CD4-positive, alpha-beta memory T cell (primary cell): ENCODE measurements at regions not wholly inside any gene's neighbourhood (a gene's known extent, or its start where the extent isn't known, plus 50 kb on each side); places are given as distances from the start of the nearest gene placed in this dataset.

Experiments
- CTCF ChIA-PET: fragments of 350-600 bp; sonication (Branson Sonifier 250); formaldehyde crosslinking; loops from one replicate; lab custom pipeline; 2021; ENCODE audit warnings: inconsistent platforms; ENCODE audit not compliant: partially characterized antibody; lab: Charles Lee
- POLR2A ChIA-PET: fragments of 350-600 bp; sonication (Branson Sonifier 250); formaldehyde crosslinking; loops from one replicate; lab custom pipeline; 2021; ENCODE audit not compliant: partially characterized antibody; lab: Charles Lee
- DNase-seq, 5 donors: peaks; one replicate each; pipeline versions ENCODE4 v3.0.0 to v3.0.0-alpha.2; 2020 to 2022; ENCODE audit warnings: mixed read lengths in 1 of 5
- H3K27ac ChIP-seq: one replicate; pipeline ENCODE4 v1.7.0; 2013; ENCODE audit warnings: low read depth, low read length
- H3K27me3 ChIP-seq: 2 replicates; pipeline ENCODE4 v1.7.0; 2013; ENCODE audit warnings: mild to moderate bottlenecking, low read length, moderate library complexity; ENCODE audit not compliant: insufficient read depth
- H3K36me3 ChIP-seq: 2 replicates; pipeline ENCODE4 v1.7.0; 2013; ENCODE audit warnings: mild to moderate bottlenecking, low read length, moderate library complexity; ENCODE audit not compliant: insufficient read depth
- H3K4me1 ChIP-seq: 2 replicates; pipeline ENCODE4 v1.7.0; 2013; ENCODE audit warnings: mild to moderate bottlenecking, low read length, moderate library complexity; ENCODE audit not compliant: insufficient read depth
- H3K4me3 ChIP-seq, 2 donors: one replicate each; pipeline ENCODE4 v1.7.0; 2013; ENCODE audit warnings: low read length in 2 of 2, mild to moderate bottlenecking in 1 of 2
- H3K9me3 ChIP-seq, 2 donors: one replicate each; pipeline ENCODE4 v1.7.0; 2013; ENCODE audit warnings: low read length in 2 of 2, control low read depth in 1 of 2; ENCODE audit not compliant: control insufficient read depth in 1 of 2
- H3K27ac Mint-ChIP-seq, 7 donors: one replicate each; pipeline ENCODE4 v1.8.0; 2020 to 2021; ENCODE audit warnings: mixed read lengths in 7 of 7, mild to moderate bottlenecking in 6 of 7, inconsistent platforms in 3 of 7, moderate library complexity in 3 of 7
- H3K27me3 Mint-ChIP-seq, 2 donors: one replicate each; pipeline ENCODE4 v1.8.0; 2020 to 2021; ENCODE audit warnings: mixed read lengths in 2 of 2
- H3K36me3 Mint-ChIP-seq, 2 donors: one replicate each; pipeline ENCODE4 v1.8.0; 2020 to 2021; ENCODE audit warnings: mixed read lengths in 2 of 2, inconsistent platforms in 1 of 2, mild to moderate bottlenecking in 1 of 2
- H3K4me1 Mint-ChIP-seq, 4 donors: one replicate each; pipeline ENCODE4 v1.8.0; 2020 to 2021; ENCODE audit warnings: mixed read lengths in 4 of 4, mild to moderate bottlenecking in 1 of 4
- H3K4me3 Mint-ChIP-seq, 8 donors: one replicate each; pipeline ENCODE4 v1.8.0; 2020 to 2021; ENCODE audit warnings: mixed read lengths in 8 of 8, mild to moderate bottlenecking in 7 of 8, moderate library complexity in 6 of 8, inconsistent platforms in 3 of 8
- H3K9me3 Mint-ChIP-seq, 8 donors: one replicate each; pipeline ENCODE4 v1.8.0; 2020 to 2021; ENCODE audit warnings: mixed read lengths in 8 of 8, mild to moderate bottlenecking in 5 of 8, inconsistent platforms in 3 of 8, moderate library complexity in 1 of 8
- intact Hi-C: fragments of 100-400 bp; cut with micrococcal nuclease; formaldehyde crosslinking; loops from one replicate; pipeline ENCODE4 v1.15.1; 2023

DNA sequence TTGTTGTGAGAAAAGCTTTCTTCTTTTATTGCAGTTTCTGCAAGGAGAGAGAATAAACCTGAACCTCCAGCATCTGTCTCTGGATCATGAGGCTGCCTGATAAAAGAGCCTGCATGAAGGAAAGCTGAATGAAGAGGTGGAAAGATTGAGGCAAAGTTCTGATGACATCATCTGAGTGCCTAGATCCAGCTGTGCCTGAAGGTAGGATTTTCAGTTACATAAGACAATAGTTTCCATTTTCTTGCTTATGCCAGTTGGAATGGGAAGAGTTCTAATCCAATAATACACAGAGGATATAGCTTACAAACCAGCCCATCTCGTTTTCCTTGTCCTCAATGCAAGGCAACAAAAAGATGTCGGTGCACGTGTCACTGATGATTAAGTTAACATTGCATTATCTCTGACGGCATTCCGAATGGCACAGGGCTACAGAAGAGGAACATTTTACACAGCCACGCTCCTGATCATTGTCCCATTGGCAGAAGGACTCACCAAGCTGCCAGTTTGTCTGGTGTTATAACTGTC is 105.5 kb upstream of the ERCC6L2 start:
- Mint-ChIP-seq H3K4me1 (no peaks in the 10 kb centered on the region), H3K9me3 (no peaks in the 10 kb centered on the region), H3K27me3 (peaks cover 16 to 21% of the 10 kb centered on the region in 2 donors), H3K36me3 (no peaks in the 10 kb centered on the region), H3K4me3 (no peak overlapping the region), H3K27ac (no peak overlapping the region)
- intact Hi-C loops: no loop called here
- Histone ChIP-seq H3K9me3 (no peaks in the 10 kb centered on the region), H3K27ac (no peak overlapping the region), H3K27me3 (no peaks in the 10 kb centered on the region), H3K4me3 (no peak overlapping the region), H3K36me3 (no peaks in the 10 kb centered on the region), H3K4me1 (no peaks in the 10 kb centered on the region)
- ChIA-PET POLR2A (no interaction called here), CTCF (interaction anchor here (0.8 kb wide), 1 partner anchor 10 kb away, joined by 4 read pairs; no protein-coding TSS in a partner anchor)
- no peak for DNase-seq

- Mint-ChIP-seq H3K9me3 (no peaks in the 10 kb centered on the region), H3K27me3 (peaks cover 16 to 18% of the 10 kb centered on the region in 2 donors), H3K4me3 (no peak overlapping the region), H3K36me3 (no peaks in the 10 kb centered on the region), H3K27ac (no peak overlapping the region), H3K4me1 (no peaks in the 10 kb centered on the region)
- Histone ChIP-seq H3K9me3 (no peaks in the 10 kb centered on the region), H3K4me1 (no peaks in the 10 kb centered on the region), H3K4me3 (no peak overlapping the region), H3K27me3 (no peaks in the 10 kb centered on the region), H3K36me3 (no peaks in the 10 kb centered on the region), H3K27ac (no peak overlapping the region)
- ChIA-PET POLR2A (no interaction called here), CTCF (interaction anchor here (0.8 kb wide), 1 partner anchor 10 kb away, joined by 4 read pairs; no protein-coding TSS in a partner anchor)
- no peak for DNase-seq
- intact Hi-C loops: no loop called here
Observed at GRCh38 chr9:95769473-95769872, 106.0 kb upstream of the ERCC6L2 start.

GRCh38 chr9:95766906-95767305 is 108.6 kb upstream of the ERCC6L2 start:
- Mint-ChIP-seq H3K27me3 (peaks cover 13 to 18% of the 10 kb centered on the region in 2 donors), H3K4me1 (peaks cover 0 to 3% (median under 1%) of the 10 kb centered on the region in 4 donors), H3K9me3 (no peaks in the 10 kb centered on the region), H3K36me3 (no peaks in the 10 kb centered on the region), H3K27ac (no peak overlapping the region), H3K4me3 (no peak overlapping the region)
- Histone ChIP-seq H3K4me1 (no peaks in the 10 kb centered on the region), H3K27me3 (no peaks in the 10 kb centered on the region), H3K9me3 (no peaks in the 10 kb centered on the region), H3K4me3 (no peak overlapping the region), H3K36me3 (no peaks in the 10 kb centered on the region), H3K27ac (no peak overlapping the region)
- ChIA-PET CTCF (no interaction called here), POLR2A (no interaction called here)
- intact Hi-C loops: no loop called here
- no peak for DNase-seq

DNA sequence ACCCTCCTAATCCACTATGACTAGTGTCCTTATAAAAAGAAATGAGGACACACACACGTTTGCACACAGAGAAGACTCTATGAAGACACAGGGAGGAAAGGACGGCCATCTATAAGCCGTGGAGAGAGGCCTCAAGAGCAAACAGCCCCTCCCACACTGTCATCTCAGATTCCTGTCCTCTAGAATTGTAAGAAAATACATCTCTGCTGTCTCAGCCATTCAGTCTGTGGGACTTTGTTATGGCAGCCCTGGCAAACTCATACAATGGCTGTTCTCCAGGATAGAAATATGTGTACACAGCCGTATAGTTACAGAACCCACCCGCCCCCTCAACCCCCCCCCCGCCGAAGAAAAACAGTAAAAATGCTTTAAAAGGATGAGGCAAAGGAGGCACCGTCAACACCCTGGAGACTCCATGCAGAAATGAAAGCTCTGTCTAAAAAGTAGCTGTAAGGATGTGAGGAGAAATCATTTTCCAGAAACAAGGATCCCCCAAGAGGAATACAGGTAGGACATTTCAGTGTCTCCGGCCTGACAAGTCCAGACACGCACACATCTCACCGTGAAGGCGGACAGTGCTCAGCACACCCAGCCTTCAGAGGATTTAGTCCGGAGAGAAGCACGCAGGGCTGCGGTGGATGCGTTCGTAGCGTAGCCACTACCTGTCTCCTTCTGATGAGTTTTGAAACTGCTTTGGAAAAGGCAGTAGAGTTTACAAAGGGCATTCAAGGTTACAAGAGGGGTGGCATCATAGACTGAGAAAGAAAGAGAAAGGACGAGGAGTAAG is 110.8 kb upstream of the ERCC6L2 start:
- H3K4me3 Mint-ChIP-seq: no peak overlapping the region
- Histone ChIP-seq H3K4me3 (no peak overlapping the region), H3K4me1 (no peaks in the 10 kb centered on the region), H3K27me3 (no peaks in the 10 kb centered on the region), H3K27ac (no peak overlapping the region), H3K36me3 (no peaks in the 10 kb centered on the region), H3K9me3 (no peaks in the 10 kb centered on the region)
- ChIA-PET CTCF (no interaction called here), POLR2A (no interaction called here)
- no peaks in the 10 kb centered on the region for H3K9me3 Mint-ChIP-seq
- H3K4me1 Mint-ChIP-seq: peaks cover 0 to 3% (median under 1%) of the 10 kb centered on the region in 4 donors
- H3K36me3 Mint-ChIP-seq: no peaks in the 10 kb centered on the region
- intact Hi-C loops: no loop called here
- DNase-seq: no peak
- peak overlapping the region in 1 of 7 donors; percentile 12 for H3K27ac Mint-ChIP-seq
- peaks cover 3% of the 10 kb centered on the region in 2 donors for H3K27me3 Mint-ChIP-seq

DNA sequence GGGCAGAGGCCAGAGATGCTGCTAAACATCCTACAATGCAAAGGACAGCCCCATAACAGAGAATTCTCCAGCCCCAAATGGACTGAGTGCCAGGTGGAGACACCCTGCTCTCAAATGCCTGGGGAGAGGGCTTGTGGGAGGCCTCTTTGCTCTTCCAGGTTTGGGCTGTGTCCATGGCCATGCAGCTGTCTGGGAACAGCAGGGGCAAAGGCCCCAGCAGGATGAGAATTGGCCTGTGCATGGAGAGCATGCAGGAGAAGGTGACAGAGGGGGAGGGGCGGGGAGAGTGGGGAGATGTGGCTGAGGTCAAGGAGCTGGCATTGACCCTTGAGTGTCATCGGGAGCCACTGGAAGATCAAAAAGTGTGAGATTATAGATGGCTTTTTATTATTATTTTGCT is 111.5 kb upstream of the ERCC6L2 start:
- no peak overlapping the region for H3K4me3 ChIP-seq
- POLR2A ChIA-PET: no interaction called here
- intact Hi-C loops: no loop called here
- H3K27me3 ChIP-seq: no peaks in the 10 kb centered on the region
- no peaks in the 10 kb centered on the region for H3K9me3 Mint-ChIP-seq
- H3K27ac Mint-ChIP-seq: no peak overlapping the region
- CTCF ChIA-PET: no interaction called here
- H3K4me1 ChIP-seq: no peaks in the 10 kb centered on the region
- peaks cover 0 to 3% (median under 1%) of the 10 kb centered on the region in 4 donors for H3K4me1 Mint-ChIP-seq
- no peaks in the 10 kb centered on the region for H3K36me3 ChIP-seq
- peaks cover 0 to 3% of the 10 kb centered on the region in 2 donors for H3K27me3 Mint-ChIP-seq
- H3K27ac ChIP-seq: no peak overlapping the region
- no peaks in the 10 kb centered on the region for H3K36me3 Mint-ChIP-seq
- H3K4me3 Mint-ChIP-seq: no peak overlapping the region
- H3K9me3 ChIP-seq: no peaks in the 10 kb centered on the region
- no peak for DNase-seq

DNA sequence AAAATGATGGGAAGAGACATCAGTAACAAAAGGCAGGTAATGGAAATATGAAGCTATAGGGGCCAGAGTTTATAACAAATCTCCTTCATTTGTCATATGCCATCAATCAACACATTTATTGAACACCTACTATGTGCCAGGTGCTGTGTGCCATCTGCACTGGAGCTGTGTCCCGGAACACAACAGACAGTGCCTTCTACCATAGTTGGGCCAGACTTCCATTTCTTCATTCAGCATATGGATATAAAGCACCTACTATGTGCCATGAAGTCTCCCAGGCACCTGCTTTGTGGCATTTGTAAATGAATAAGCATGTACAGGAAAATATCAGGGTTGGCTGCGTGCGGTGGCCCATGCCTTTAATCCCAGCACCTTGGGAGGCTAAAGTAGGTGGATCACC is 112.5 kb upstream of the ERCC6L2 start:
- H3K4me3 ChIP-seq: no peak overlapping the region
- no peak for DNase-seq
- H3K4me1 ChIP-seq: no peaks in the 10 kb centered on the region
- Mint-ChIP-seq H3K27ac (no peak overlapping the region), H3K9me3 (no peaks in the 10 kb centered on the region), H3K4me3 (no peak overlapping the region), H3K4me1 (peaks cover 0 to 3% (median under 1%) of the 10 kb centered on the region in 4 donors), H3K27me3 (peaks cover 0 to 2% of the 10 kb centered on the region in 2 donors), H3K36me3 (no peaks in the 10 kb centered on the region)
- H3K36me3 ChIP-seq: no peaks in the 10 kb centered on the region
- no peaks in the 10 kb centered on the region for H3K27me3 ChIP-seq
- POLR2A ChIA-PET: no interaction called here
- intact Hi-C loops: no loop called here
- CTCF ChIA-PET: no interaction called here
- no peak overlapping the region for H3K27ac ChIP-seq
- H3K9me3 ChIP-seq: no peaks in the 10 kb centered on the region

DNA sequence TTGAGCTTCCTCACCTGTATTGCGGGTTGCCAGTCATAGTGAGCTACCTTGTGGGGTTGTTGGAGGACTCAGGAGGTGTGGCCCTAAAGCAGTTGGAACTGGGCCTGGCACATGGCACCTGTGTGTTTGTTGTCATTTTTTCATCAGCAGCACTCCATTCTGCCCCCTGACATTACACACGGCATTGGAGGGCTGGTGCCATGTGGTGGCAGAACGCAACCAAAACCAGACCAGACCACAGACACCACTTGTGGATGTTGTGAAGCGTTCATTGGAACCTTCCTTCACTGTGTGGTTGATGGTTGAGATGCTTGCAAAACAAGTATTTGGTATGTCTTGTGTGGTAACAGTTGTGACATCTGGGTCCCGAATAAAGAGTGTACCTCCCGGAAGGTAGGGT is 113.2 kb upstream of the ERCC6L2 start:
- ChIA-PET POLR2A (no interaction called here), CTCF (no interaction called here)
- no peak for DNase-seq
- Mint-ChIP-seq H3K4me3 (no peak overlapping the region), H3K9me3 (no peaks in the 10 kb centered on the region), H3K36me3 (no peaks in the 10 kb centered on the region), H3K27me3 (no peaks in the 10 kb centered on the region), H3K4me1 (peaks cover 0 to 3% (median under 1%) of the 10 kb centered on the region in 4 donors), H3K27ac (no peak overlapping the region)
- intact Hi-C loops: no loop called here
- no peak overlapping the region for H3K27ac ChIP-seq
- H3K4me3 ChIP-seq: no peak overlapping the region
- H3K27me3 ChIP-seq: no peaks in the 10 kb centered on the region
- H3K9me3 ChIP-seq: no peaks in the 10 kb centered on the region
- no peaks in the 10 kb centered on the region for H3K36me3 ChIP-seq
- H3K4me1 ChIP-seq: no peaks in the 10 kb centered on the region
